ENCODE measurements at regions not wholly inside any gene's neighbourhood (a gene's known extent, or its start where the extent isn't known, plus 50 kb on each side); places are given as distances from the start of the nearest gene placed in this dataset.

- no peaks in the 10 kb centered on the region for H3K27me3 ChIP-seq (ENCODE audit: control insufficient read depth in 2 of 2, insufficient read depth in 2 of 2, low read length in 2 of 2)
- H3K4me1 ChIP-seq (ENCODE audit: control insufficient read depth, extremely low read depth, insufficient read depth, low read length): no peaks in the 10 kb centered on the region
- H3K79me2 ChIP-seq (ENCODE audit: control insufficient read depth, insufficient read depth, low read length): no peaks in the 10 kb centered on the region
- TF ChIP-seq JUN (IDR thresholded peaks at IDR 0.05; ENCODE audit: borderline replicate concordance, insufficient read depth, insufficient read length, low read depth) (no peak), MAX (IDR thresholded peaks at IDR 0.05; ENCODE audit: insufficient read depth, insufficient read length) (no peak), MYC (IDR thresholded peaks at IDR 0.05; ENCODE audit: low read depth, low read length) (no peak), POLR2AphosphoS5 (IDR thresholded peaks at IDR 0.05; ENCODE audit: insufficient read depth, low read depth, low read length) (no peak)
- peaks cover 5% of the 10 kb centered on the region for H3K9me3 ChIP-seq (replicated peaks; ENCODE audit: control insufficient read depth, insufficient read depth, low read length)
- dilution Hi-C loops (cut with MboI; ENCODE audit: extremely low pct_ligation_motif_present, low sequenced_read_pairs): no loop called here
- no peak overlapping the region for H3K27ac ChIP-seq (ENCODE audit: insufficient read depth, low read depth, low read length)
- FAIRE-seq (no peak), DNase-seq (ENCODE audit: low read depth, low spot score) (no peak)
- no TSS peak for BruUV-seq (replicated peaks)
- H4K20me1 ChIP-seq (replicated peaks; ENCODE audit: control insufficient read depth, extremely low read depth, insufficient read depth, low read length): no peaks in the 10 kb centered on the region
- no peak overlapping the region for H3K9ac ChIP-seq (replicated peaks; ENCODE audit: extremely low read depth, insufficient read depth, low read length)
- H3K9me1 ChIP-seq (replicated peaks; ENCODE audit: control insufficient read depth, extremely low read depth, insufficient read depth, low read length): no peaks in the 10 kb centered on the region
- no peaks in the 10 kb centered on the region for H3K36me3 ChIP-seq (ENCODE audit: control insufficient read depth in 2 of 2, extremely low read depth in 1 of 2, insufficient read depth in 2 of 2, low read length in 2 of 2)
- no peak overlapping the region for H3K4me2 ChIP-seq (ENCODE audit: insufficient read depth, low read length)
- ChIA-PET CTCF (no interaction called here), POLR2A (no interaction called here)
- no peak overlapping the region for H3K4me3 ChIP-seq (replicated peaks in 1 of 3; ENCODE audit: insufficient read depth in 1 of 3, low read depth in 1 of 3, low read length in 3 of 3)
- intact Hi-C loops (cut with micrococcal nuclease): no loop called here
- H2AFZ ChIP-seq (ENCODE audit: low read depth, low read length): no peak overlapping the region
Measured at GRCh38 chr17:71516149-71516548, 604.7 kb upstream of the SOX9 start.

GRCh38 chr17:71519285-71519684 is 601.5 kb upstream of the SOX9 start:
- Histone ChIP-seq H3K27me3 (ENCODE audit: control insufficient read depth in 2 of 2, insufficient read depth in 2 of 2, low read length in 2 of 2) (no peaks in the 10 kb centered on the region), H3K36me3 (ENCODE audit: control insufficient read depth in 2 of 2, extremely low read depth in 1 of 2, insufficient read depth in 2 of 2, low read length in 2 of 2) (no peaks in the 10 kb centered on the region), H2AFZ (ENCODE audit: low read depth, low read length) (no peak overlapping the region), H3K4me1 (ENCODE audit: control insufficient read depth, extremely low read depth, insufficient read depth, low read length) (no peaks in the 10 kb centered on the region), H3K4me3 (replicated peaks in 1 of 3; ENCODE audit: insufficient read depth in 1 of 3, low read depth in 1 of 3, low read length in 3 of 3) (no peak overlapping the region), H3K27ac (ENCODE audit: insufficient read depth, low read depth, low read length) (no peak overlapping the region), H3K4me2 (ENCODE audit: insufficient read depth, low read length) (no peak overlapping the region), H3K79me2 (ENCODE audit: control insufficient read depth, insufficient read depth, low read length) (no peaks in the 10 kb centered on the region), H4K20me1 (replicated peaks; ENCODE audit: control insufficient read depth, extremely low read depth, insufficient read depth, low read length) (no peaks in the 10 kb centered on the region), H3K9me1 (replicated peaks; ENCODE audit: control insufficient read depth, extremely low read depth, insufficient read depth, low read length) (no peaks in the 10 kb centered on the region), H3K9me3 (replicated peaks; ENCODE audit: control insufficient read depth, insufficient read depth, low read length) (peaks cover 4% of the 10 kb centered on the region), H3K9ac (replicated peaks; ENCODE audit: extremely low read depth, insufficient read depth, low read length) (no peak overlapping the region)
- FAIRE-seq: no peak
- POLR2A ChIA-PET: no interaction called here
- no peak for DNase-seq (ENCODE audit: low read depth, low spot score)
- no peak for TF ChIP-seq FOS (IDR thresholded peaks at IDR 0.05; ENCODE audit: borderline replicate concordance, insufficient read depth, low read length)
- TF ChIP-seq POLR2AphosphoS5 (IDR thresholded peaks at IDR 0.05; ENCODE audit: insufficient read depth, low read depth, low read length): no peak
- TF ChIP-seq POLR2A (IDR thresholded peaks at IDR 0.05; ENCODE audit: low read depth, low read length): no peak
- no peak for TF ChIP-seq JUN (IDR thresholded peaks at IDR 0.05; ENCODE audit: borderline replicate concordance, insufficient read depth, insufficient read length, low read depth)
- TF ChIP-seq, protein P1, sequence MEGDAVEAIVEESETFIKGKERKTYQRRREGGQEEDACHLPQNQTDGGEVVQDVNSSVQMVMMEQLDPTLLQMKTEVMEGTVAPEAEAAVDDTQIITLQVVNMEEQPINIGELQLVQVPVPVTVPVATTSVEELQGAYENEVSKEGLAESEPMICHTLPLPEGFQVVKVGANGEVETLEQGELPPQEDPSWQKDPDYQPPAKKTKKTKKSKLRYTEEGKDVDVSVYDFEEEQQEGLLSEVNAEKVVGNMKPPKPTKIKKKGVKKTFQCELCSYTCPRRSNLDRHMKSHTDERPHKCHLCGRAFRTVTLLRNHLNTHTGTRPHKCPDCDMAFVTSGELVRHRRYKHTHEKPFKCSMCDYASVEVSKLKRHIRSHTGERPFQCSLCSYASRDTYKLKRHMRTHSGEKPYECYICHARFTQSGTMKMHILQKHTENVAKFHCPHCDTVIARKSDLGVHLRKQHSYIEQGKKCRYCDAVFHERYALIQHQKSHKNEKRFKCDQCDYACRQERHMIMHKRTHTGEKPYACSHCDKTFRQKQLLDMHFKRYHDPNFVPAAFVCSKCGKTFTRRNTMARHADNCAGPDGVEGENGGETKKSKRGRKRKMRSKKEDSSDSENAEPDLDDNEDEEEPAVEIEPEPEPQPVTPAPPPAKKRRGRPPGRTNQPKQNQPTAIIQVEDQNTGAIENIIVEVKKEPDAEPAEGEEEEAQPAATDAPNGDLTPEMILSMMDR (IDR thresholded peaks at IDR 0.05; ENCODE audit: extremely low read depth in 1 of 2, insufficient read depth in 1 of 2, low read depth in 1 of 2, low read length in 2 of 2): no peak
- TF ChIP-seq MYC (IDR thresholded peaks at IDR 0.05; ENCODE audit: low read depth, low read length): no peak
- no peak for TF ChIP-seq GATA2 (IDR thresholded peaks at IDR 0.05; ENCODE audit: insufficient read depth, insufficient read length, low read depth, low read length)
- TF ChIP-seq MAX (IDR thresholded peaks at IDR 0.05; ENCODE audit: insufficient read depth, insufficient read length): no peak
- no peak for TF ChIP-seq EZH2 (IDR thresholded peaks at IDR 0.05; ENCODE audit: borderline replicate concordance, low read depth, low read length, severe bottlenecking)
- dilution Hi-C loops (cut with MboI; ENCODE audit: extremely low pct_ligation_motif_present, low sequenced_read_pairs) (no loop called here), intact Hi-C loops (cut with micrococcal nuclease) (no loop called here)
- CTCF ChIA-PET: no interaction called here
- BruUV-seq (replicated peaks): no TSS peak

All from endothelial cell of umbilical vein (primary cell).